ENCODE measurements at regions not wholly inside any gene's neighbourhood (a gene's known extent, or its start where the extent isn't known, plus 50 kb on each side); places are given as distances from the start of the nearest gene placed in this dataset.
"Not testable (repeated sequence)": the region's sequence is repeated elsewhere in the genome, so short reads cannot be mapped to it uniquely, and the experiment has no call there.

GRCh38 chr16:5925850-5926249 lies 828.3 kb upstream of the EEF2KMT start:
- DNase-seq: no peak

- no peak for DNase-seq
These were observed 825.1 kb upstream of the EEF2KMT start for GRCh38 chr16:5922686-5923085.

GRCh38 chr16:5918567-5919130 lies 821.1 kb upstream of the EEF2KMT start:
- no peak for DNase-seq

GRCh38 chr16:5917436-5918195 lies 820.0 kb upstream of the EEF2KMT start:
- DNase-seq: no peak

GRCh38 chr16:5916711-5917191 lies 819.2 kb upstream of the EEF2KMT start:
- DNase-seq: no peak

GRCh38 chr16:5911241-5911640 lies 813.6 kb upstream of the EEF2KMT start:
- no peak for DNase-seq

- DNase-seq: not testable (repeated sequence)
These were observed 812.0 kb upstream of the EEF2KMT start for GRCh38 chr16:5909556-5909955.

GRCh38 chr16:5907544-5907943 lies 809.9 kb upstream of the EEF2KMT start:
- no peak for DNase-seq

GRCh38 chr16:5906351-5906750 lies 808.8 kb upstream of the EEF2KMT start:
- DNase-seq: no peak

GRCh38 chr16:5905935-5906334 lies 808.3 kb upstream of the EEF2KMT start:
- DNase-seq: no peak

- DNase-seq: no peak
These were observed 806.2 kb upstream of the EEF2KMT start for GRCh38 chr16:5903832-5904231.

- DNase-seq: no peak
These were observed 805.6 kb upstream of the EEF2KMT start for GRCh38 chr16:5903153-5903552.

GRCh38 chr16:5900046-5900445 lies 802.5 kb upstream of the EEF2KMT start:
- no peak for DNase-seq

- no peak for DNase-seq
These were observed 798.4 kb upstream of the EEF2KMT start for GRCh38 chr16:5895976-5896375.

GRCh38 chr16:5895137-5895536 lies 797.5 kb upstream of the EEF2KMT start:
- no peak for DNase-seq

GRCh38 chr16:5891296-5891695 lies 793.7 kb upstream of the EEF2KMT start:
- DNase-seq: no peak

GRCh38 chr16:5885521-5885920 lies 787.9 kb upstream of the EEF2KMT start:
- DNase-seq: no peak

- DNase-seq: no peak
These were observed 787.4 kb upstream of the EEF2KMT start for GRCh38 chr16:5884996-5885395.

- no peak for DNase-seq
These were observed 786.7 kb upstream of the EEF2KMT start for GRCh38 chr16:5884339-5884738.

- DNase-seq: no peak
These were observed 784.6 kb upstream of the EEF2KMT start for GRCh38 chr16:5882087-5882640.

- no peak for DNase-seq
These were observed 777.8 kb upstream of the EEF2KMT start for GRCh38 chr16:5875416-5875815.

GRCh38 chr16:5874899-5875298 lies 777.3 kb upstream of the EEF2KMT start:
- no peak for DNase-seq

- DNase-seq: no peak
These were observed 775.6 kb upstream of the EEF2KMT start for GRCh38 chr16:5873221-5873620.
